ENCODE measurements at regions not wholly inside any gene's neighbourhood (a gene's known extent, or its start where the extent isn't known, plus 50 kb on each side); places are given as distances from the start of the nearest gene placed in this dataset.

DNA sequence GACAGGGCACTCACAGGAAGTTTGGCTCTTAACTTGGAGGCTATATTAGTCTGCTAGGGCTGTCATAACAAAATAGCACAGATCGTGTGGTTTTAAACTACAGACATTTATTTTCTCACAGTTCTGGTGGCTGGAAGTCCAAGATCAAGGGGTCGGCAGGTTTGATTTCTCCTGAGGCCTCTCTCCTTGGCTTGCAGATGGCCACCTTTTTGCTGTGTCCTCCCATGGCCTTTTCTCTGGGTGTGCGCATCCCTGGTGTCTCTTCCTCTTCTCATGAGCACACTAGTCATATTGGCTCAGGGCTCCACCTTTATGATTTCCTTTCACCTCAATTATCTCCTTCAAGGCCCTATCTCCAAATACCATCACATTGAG is 69.3 kb downstream of the FOXB1 start:
- ChIA-PET CTCF (ENCODE audit: low intra/inter-chr PET ratio) (no interaction called here), POLR2A (no interaction called here)
- Histone ChIP-seq H3K4me2 (ENCODE audit: insufficient read depth, low read length) (no peak overlapping the region), H3K4me1 (replicated peaks in 1 of 2; ENCODE audit: control insufficient read depth in 2 of 2, insufficient read depth in 2 of 2, low read length in 2 of 2) (no peaks in the 10 kb centered on the region), H4K20me1 (replicated peaks; ENCODE audit: control insufficient read depth, insufficient read depth, low read length) (no peaks in the 10 kb centered on the region), H3K27ac (ENCODE audit: extremely low read depth, low read depth, low read length) (no peak overlapping the region), H3K36me3 (ENCODE audit: control insufficient read depth, insufficient read depth, low read length) (no peaks in the 10 kb centered on the region), H3K9me3 (replicated peaks; ENCODE audit: control insufficient read depth, insufficient read depth, low read depth, low read length) (no peaks in the 10 kb centered on the region), H3K4me3 (no peak overlapping the region), H3K27me3 (ENCODE audit: control insufficient read depth in 2 of 2, insufficient read depth in 2 of 2, low read length in 2 of 2) (peaks cover 4 to 10% of the 10 kb centered on the region in 2 experiments; a peak in 4 of 5 replicates), H3K79me2 (ENCODE audit: control insufficient read depth, insufficient read depth, low read length) (no peaks in the 10 kb centered on the region), H2AFZ (ENCODE audit: low read depth, low read length) (no peak overlapping the region), H3K9ac (ENCODE audit: insufficient read depth in 1 of 2, low read depth in 2 of 2, low read length in 2 of 2) (no peak overlapping the region), H3K9me1 (ENCODE audit: control insufficient read depth, insufficient read depth, low read length) (no peaks in the 10 kb centered on the region)
- no peak for FAIRE-seq
- no peak for ATAC-seq
- DNase-seq (ENCODE audit: extremely low read depth in 1 of 4, low spot score in 3 of 4) = no peak
- 2% methylated on average over 3 of the region's 3 CpGs for WGBS (ENCODE audit: insufficient coverage, low coverage, missing lambda C conversion rate)
- in situ Hi-C loops (cut with MboI) = no loop called here
- intact Hi-C loops (cut with micrococcal nuclease) = no loop called here
- BruUV-seq (replicated peaks) = no TSS peak
- no peak for TF ChIP-seq ARID3B (CRISPR knock-in tag; IDR thresholded peaks at IDR 0.05; ENCODE audit: borderline replicate concordance)
- TF ChIP-seq LEF1 (IDR thresholded peaks at IDR 0.05) = no peak
- no peak for TF ChIP-seq KDM2B (CRISPR knock-in tag; IDR thresholded peaks at IDR 0.05)
- no peak for TF ChIP-seq POLR3A (IDR thresholded peaks at IDR 0.05; ENCODE audit: borderline replicate concordance, extremely low read depth, insufficient read depth, insufficient read length)
- no peak for TF ChIP-seq ZBTB8A (IDR thresholded peaks at IDR 0.05; ENCODE audit: partially characterized antibody)
- no peak for TF ChIP-seq ZNF121 (CRISPR knock-in tag; conservative IDR thresholded peaks at IDR 0.05)
- TF ChIP-seq, protein P1, sequence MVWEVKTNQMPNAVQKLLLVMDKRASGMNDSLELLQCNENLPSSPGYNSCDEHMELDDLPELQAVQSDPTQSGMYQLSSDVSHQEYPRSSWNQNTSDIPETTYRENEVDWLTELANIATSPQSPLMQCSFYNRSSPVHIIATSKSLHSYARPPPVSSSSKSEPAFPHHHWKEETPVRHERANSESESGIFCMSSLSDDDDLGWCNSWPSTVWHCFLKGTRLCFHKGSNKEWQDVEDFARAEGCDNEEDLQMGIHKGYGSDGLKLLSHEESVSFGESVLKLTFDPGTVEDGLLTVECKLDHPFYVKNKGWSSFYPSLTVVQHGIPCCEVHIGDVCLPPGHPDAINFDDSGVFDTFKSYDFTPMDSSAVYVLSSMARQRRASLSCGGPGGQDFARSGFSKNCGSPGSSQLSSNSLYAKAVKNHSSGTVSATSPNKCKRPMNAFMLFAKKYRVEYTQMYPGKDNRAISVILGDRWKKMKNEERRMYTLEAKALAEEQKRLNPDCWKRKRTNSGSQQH (CRISPR knock-in tag; IDR thresholded peaks at IDR 0.05) = no peak
- TF ChIP-seq GATAD2B (IDR thresholded peaks at IDR 0.05; ENCODE audit: borderline replicate concordance) = no peak
- TF ChIP-seq, protein P2, sequence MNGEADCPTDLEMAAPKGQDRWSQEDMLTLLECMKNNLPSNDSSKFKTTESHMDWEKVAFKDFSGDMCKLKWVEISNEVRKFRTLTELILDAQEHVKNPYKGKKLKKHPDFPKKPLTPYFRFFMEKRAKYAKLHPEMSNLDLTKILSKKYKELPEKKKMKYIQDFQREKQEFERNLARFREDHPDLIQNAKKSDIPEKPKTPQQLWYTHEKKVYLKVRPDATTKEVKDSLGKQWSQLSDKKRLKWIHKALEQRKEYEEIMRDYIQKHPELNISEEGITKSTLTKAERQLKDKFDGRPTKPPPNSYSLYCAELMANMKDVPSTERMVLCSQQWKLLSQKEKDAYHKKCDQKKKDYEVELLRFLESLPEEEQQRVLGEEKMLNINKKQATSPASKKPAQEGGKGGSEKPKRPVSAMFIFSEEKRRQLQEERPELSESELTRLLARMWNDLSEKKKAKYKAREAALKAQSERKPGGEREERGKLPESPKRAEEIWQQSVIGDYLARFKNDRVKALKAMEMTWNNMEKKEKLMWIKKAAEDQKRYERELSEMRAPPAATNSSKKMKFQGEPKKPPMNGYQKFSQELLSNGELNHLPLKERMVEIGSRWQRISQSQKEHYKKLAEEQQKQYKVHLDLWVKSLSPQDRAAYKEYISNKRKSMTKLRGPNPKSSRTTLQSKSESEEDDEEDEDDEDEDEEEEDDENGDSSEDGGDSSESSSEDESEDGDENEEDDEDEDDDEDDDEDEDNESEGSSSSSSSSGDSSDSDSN (IDR thresholded peaks at IDR 0.05; ENCODE audit: borderline replicate concordance in 1 of 2, low read depth in 2 of 2, low read length in 2 of 2) = no peak
- TF ChIP-seq, protein P3, sequence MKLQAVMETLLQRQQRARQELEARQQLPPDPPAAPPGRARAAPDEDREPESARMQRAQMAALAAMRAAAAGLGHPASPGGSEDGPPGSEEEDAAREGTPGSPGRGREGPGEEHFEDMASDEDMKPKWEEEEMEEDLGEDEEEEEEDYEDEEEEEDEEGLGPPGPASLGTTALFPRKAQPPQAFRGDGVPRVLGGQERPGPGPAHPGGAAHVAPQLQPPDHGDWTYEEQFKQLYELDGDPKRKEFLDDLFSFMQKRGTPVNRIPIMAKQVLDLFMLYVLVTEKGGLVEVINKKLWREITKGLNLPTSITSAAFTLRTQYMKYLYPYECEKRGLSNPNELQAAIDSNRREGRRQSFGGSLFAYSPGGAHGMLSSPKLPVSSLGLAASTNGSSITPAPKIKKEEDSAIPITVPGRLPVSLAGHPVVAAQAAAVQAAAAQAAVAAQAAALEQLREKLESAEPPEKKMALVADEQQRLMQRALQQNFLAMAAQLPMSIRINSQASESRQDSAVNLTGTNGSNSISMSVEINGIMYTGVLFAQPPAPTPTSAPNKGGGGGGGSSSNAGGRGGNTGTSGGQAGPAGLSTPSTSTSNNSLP (IDR thresholded peaks at IDR 0.05; ENCODE audit: borderline replicate concordance, low read depth, low read length) = no peak
- TF ChIP-seq, protein P4, sequence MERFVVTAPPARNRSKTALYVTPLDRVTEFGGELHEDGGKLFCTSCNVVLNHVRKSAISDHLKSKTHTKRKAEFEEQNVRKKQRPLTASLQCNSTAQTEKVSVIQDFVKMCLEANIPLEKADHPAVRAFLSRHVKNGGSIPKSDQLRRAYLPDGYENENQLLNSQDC (CRISPR knock-in tag; IDR thresholded peaks at IDR 0.05) = no peak
- TF ChIP-seq IRF9 (tag; IDR thresholded peaks at IDR 0.05) = no peak
- no peak for TF ChIP-seq PCBP1 (IDR thresholded peaks at IDR 0.05; ENCODE audit: low read depth, low read length, poor library complexity, severe bottlenecking)
- no peak for TF ChIP-seq CXXC5 (CRISPR knock-in tag; IDR thresholded peaks at IDR 0.05)

All from K562 (cell line).